ENCODE measurements at regions not wholly inside any gene's neighbourhood (a gene's known extent, or its start where the extent isn't known, plus 50 kb on each side); places are given as distances from the start of the nearest gene placed in this dataset.

DNA sequence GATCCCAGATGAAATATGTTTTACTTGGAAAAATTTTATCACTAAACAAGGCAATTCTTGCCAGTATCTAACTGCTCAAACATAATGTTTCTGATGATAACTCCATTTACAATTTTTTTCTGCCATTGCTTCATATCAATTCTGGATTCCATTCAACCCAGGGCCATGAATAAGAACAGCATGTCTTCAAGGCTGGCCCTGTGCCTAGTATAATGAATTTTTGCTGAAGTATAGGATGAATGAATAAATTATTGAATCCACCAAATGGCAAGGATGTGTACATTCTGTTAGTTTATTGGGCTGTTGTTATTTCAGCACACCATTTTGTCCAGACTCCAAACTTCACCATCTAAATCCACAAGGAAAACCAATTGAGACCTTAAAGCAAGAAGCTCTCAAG, 414.7 kb downstream of the HS3ST3B1 start:
- DNase-seq: no peak

DNA sequence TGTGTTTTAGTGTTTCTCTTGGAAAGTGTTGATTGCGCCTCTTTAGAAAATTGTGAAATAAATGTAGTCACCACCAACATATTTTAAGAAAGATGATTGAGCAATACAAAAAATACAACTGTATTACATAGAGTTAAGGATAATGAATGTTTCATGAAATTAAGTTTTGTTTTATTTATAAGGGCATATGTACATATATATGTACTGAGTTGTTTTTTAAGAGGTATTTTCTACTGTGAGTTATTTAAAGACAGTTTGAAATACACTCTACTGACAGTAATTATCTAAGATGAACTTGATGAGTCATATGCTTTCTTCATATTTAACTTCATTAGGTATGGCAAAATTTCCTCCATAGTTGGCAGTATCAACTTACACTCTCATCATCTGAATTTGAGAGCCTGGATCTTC, 411.7 kb downstream of the HS3ST3B1 start:
- no peak for DNase-seq

DNA sequence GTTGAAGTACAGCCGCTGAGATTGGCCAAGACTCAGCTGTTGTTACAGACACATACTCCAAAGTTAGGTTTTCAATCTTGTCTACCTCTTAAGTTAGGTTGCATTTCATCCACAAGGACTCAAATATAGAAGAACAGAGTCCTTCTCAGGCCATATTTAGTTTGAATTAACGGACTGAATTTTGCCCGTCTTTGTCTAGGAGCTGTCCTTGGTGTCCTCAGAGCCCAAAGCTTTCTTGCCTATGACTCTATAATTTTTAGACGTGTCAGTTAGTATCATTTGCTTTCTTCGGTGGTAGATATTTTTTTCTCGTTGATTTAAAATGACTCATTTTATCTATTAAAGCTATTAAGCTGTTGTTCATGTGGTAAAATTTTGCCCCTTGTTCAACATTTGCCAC, 403.2 kb downstream of the HS3ST3B1 start:
- no peak for DNase-seq

GRCh38 chr17:14701886-14702285, 401.0 kb downstream of the HS3ST3B1 start:
- no peak for DNase-seq

DNA sequence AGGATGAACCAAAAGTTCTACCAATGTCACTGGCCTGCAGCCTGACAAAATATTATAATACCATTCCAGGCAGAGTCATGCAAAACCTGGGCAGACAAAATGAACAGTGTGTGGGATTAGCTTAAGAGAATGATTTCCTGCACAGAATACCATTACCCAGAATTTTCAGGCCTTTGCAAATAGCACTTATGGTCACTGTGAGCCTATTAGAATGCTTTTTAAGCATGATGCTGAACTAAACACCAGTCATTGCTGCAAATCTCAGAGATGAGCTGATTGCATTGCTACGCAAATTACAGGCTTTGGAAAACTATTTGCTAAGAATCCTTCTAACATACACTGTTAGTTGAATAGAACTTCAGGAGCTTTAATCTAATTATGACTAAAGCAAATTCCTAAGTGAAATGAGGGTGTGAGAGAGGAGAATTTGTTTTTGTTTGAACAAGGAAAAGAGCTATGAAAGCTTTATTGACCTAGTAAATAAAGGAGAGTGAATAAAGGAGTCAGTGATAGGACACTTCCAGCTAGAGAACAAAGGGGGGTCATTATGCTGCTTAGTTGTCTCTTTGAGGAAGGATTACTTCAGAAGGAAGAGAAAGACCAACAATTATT, 398.8 kb downstream of the HS3ST3B1 start:
- DNase-seq: no peak

DNA sequence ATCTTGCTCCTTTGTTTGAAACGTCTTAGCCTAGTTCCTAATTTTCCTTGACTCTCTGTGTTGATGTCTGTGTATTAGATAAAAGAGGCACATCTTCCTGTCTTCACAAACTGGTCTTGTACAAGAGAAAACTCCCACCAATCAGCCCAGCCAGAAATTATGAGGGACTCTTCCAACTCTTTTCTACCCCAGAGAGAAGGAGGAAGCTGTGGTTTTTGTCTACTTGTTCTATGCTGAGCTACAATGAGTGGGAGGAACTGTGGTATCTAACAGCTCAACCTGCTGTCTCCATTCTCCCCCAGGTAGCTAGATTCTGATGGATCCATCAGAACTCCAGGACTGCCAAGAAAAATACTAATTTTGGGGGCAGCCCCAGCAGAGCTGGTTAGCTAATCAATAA, 392.5 kb downstream of the HS3ST3B1 start:
- DNase-seq: no peak

DNA sequence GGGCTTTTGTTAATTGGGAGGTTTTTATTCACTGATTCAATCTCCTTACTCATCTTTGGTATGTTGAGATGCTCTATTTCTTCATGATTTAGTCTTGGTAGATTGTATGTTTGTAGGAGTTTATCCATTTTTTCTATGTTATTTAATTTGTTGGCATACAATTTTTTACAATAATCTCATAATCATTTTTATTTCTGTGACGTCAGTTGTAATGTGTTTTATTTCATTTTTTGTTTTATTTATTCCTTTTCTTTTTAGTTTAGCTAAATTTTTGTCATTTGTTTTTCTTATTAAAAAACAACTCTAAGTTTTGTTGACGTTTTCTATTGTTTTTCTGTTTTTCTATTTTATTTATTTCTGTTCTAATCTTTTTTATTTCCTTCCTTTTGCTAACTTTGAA, 389.8 kb downstream of the HS3ST3B1 start:
- no peak for DNase-seq

DNA sequence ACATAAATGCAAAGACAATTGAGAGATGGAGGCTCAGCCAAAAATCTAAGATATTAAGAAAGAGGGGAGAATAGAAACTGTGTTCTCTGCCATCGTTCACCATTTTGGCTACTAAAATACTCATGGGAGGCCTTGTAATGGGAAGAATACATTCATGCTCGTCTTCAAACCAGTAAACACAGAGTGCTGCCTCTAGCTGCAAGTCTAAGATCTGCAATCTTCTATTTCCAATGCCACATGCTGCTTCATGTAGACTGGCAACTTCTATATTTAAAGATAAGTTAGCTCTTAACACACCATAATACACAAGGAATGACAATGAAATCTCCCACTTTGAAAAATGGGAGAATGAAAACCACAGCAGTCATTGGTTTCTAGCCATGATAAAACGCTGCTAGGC, 387.3 kb downstream of the HS3ST3B1 start:
- no peak for DNase-seq

DNA sequence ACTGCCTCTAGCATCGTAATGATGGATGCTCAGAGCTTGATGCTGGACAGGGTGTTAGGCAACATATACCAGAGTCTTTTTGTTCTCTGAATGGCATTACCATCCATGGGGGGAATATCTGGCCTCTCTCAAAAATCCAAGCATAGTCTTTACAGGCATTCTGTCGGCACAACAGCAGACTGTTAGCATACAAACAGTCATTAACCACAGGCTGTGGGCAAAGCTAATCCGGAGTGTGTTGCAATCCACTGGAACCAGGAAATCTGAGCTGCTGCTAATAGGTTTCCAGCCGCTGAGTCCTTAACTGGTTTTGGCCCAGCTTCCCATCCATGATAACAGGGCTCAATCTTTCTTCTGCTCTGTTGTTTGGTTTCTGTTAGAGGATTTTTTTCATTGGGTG, 371.9 kb downstream of the HS3ST3B1 start:
- DNase-seq: no peak

GRCh38 chr17:14670861-14671260, 370.0 kb downstream of the HS3ST3B1 start:
- no peak for DNase-seq

- DNase-seq: no peak
Observed at GRCh38 chr17:14664511-14664910, 363.6 kb downstream of the HS3ST3B1 start.

DNA sequence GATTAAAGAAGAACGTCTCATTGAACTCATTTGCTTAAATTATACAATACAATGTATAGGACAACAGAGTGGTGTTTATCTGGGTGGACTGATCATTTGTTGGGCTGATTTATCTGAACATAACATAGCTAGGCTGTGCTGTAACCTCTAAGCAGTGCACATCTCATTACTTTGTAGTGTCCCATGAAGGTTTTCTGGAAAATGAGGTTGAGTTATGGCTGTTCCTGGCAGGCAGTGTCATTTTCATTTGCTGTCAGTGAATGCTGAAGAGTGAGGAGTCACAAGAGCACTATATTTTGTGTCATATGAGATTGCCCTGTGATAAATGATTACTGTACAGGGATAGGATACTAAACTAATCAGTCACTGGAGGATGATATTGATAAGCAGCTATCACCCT, 340.2 kb downstream of the HS3ST3B1 start:
- DNase-seq: no peak

DNA sequence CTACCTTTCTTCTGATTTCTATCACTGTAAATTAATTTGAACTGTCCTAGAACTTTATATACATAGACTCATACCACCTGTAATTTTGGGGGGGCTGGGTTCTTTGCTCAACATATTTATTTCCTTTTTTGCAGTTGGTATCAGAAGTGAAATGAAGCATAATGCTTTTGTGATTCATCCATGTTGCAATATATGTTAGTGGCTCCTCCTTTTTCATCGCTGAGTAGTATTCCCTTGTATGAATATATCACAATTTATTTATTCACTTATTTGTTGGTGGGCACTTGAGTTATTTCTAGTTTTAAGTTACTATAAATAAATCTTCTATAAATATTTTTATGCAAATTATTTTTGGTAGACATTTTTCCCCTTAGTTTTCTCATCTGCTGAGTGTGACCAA, 336.4 kb downstream of the HS3ST3B1 start:
- DNase-seq: no peak

DNA sequence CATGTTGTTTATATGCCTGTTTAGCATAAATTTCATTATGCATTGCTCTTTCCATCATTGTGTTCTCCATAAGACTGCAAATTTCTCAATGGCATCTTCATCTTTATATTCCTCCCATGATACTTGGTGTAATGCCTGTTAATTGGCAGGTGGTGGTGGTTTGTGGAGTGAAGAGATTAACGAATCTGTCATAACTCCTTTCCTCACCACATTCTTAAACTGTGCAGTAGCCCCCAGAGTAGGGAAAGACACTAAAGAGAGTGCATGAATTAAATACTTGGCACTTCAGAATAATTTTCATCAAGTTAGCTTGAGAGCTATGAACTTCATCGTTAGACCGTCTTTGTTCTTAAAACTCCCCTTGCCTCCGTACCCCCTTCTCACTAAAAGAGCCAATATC, 329.7 kb downstream of the HS3ST3B1 start:
- no peak for DNase-seq

GRCh38 chr17:14630046-14630445, 329.2 kb downstream of the HS3ST3B1 start:
- no peak for DNase-seq

DNA sequence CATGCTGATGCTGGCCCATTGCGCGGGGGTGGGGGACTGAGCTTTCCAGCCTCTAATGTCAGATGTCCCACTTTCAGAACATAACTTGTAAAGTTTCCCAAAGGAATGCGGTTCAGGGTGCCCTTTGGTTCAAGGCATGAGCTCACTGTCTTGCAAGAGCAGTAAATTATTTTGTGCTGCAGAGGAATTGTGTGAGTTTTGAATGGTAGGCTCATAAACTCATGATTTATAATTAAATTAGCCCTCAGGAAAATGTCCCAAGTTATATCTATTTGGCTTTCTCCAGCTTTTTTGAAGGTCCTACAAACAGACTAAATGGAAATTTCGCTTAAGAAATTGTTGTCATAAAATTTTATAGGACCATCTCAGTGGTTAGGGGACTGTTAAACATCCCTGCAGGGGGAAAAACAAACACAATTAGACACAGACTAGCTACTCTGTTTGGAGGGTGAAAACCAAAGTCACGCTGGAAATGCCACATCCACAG, 321.8 kb downstream of the HS3ST3B1 start:
- DNase-seq: no peak

GRCh38 chr17:14621826-14622614, 321.1 kb downstream of the HS3ST3B1 start:
- DNase-seq: no peak

- no peak for DNase-seq
Observed at GRCh38 chr17:14619821-14620220, 318.9 kb downstream of the HS3ST3B1 start.

- no peak for DNase-seq
Observed at GRCh38 chr17:14616528-14616927, 315.6 kb downstream of the HS3ST3B1 start.

- DNase-seq: no peak
Observed at GRCh38 chr17:14605267-14605599, 304.4 kb downstream of the HS3ST3B1 start.

GRCh38 chr17:14604591-14605266, 303.8 kb downstream of the HS3ST3B1 start:
- no peak for DNase-seq

- no peak for DNase-seq
Observed at GRCh38 chr17:14596224-14596623, 295.3 kb downstream of the HS3ST3B1 start.

- no peak for DNase-seq
Observed at GRCh38 chr17:14595656-14596055, 294.8 kb downstream of the HS3ST3B1 start.

DNA sequence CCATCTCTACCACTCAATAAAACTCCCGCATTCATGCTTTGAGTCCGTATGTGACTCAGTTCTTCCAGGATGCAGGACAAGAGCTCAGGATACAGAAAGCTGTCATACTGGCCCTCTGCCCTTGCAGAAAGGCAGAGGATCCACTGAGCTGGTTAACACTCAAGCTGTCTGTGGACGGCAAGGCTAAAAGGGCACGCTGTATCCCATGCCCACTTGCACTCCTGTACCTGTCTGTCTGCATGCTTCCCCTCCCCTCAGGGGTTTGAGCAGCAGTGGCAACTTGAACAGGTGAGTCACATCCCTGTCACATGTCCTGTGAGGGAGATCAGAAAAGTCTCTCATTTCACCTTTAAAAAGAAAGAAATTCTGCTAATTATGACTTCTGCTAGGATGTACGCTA, 293.8 kb downstream of the HS3ST3B1 start:
- no peak for DNase-seq

Measured in activated T-cell treated with anti-CD3 and anti-CD28 coated beads, Interleukin-2, amount 50 U/mL, for 48 hours (primary cell).